OCI-LY7 (cell line): ENCODE measurements at regions not wholly inside any gene's neighbourhood (a gene's known extent, or its start where the extent isn't known, plus 50 kb on each side); places are given as distances from the start of the nearest gene placed in this dataset.

Experiments used
- BruUV-seq: library from RNA; stranded (reverse); fragments of 400-500 nt; replicated peaks from 2 replicates; lab custom pipeline; 2021; lab: Mats Ljungman, UMichigan
- CTCF ChIA-PET: fragments of 300-600 bp; sonication (Branson Sonifier 250); formaldehyde crosslinking; loops from one replicate; lab custom pipeline; 2022; ENCODE audit warnings: antibody characterized with exemption; ENCODE audit not compliant: unreplicated experiment; lab: Charles Lee
- POLR2A ChIA-PET: fragments of 300-600 bp; sonication (Branson Sonifier 250); formaldehyde crosslinking; loops from one replicate; lab custom pipeline; 2022; ENCODE audit warnings: antibody characterized with exemption; lab: Charles Lee
- DNase-seq: peaks from one replicate; pipeline ENCODE4 v3.0.0-alpha.2; 2015; ENCODE audit warnings: low spot score
- H2AFZ ChIP-seq: fragments of 200-600 bp; sonication (generic), shearing (Covaris generic); 2 replicates; pipeline ENCODE4 v1.6.1; 2014; ENCODE audit warnings: mild to moderate bottlenecking, antibody characterized with exemption, low read length, moderate library complexity
- H3K27ac ChIP-seq: fragments of 200-600 bp; sonication (generic); 2 replicates; pipeline ENCODE4 v1.5.1; 2014; ENCODE audit warnings: mixed run types, low read depth, mild to moderate bottlenecking, moderate library complexity, low read length, inconsistent platforms; ENCODE audit not compliant: poor library complexity, severe bottlenecking
- H3K36me3 ChIP-seq: fragments of 200-600 bp; sonication (generic); 2 replicates; pipeline ENCODE4 v1.6.1; 2014; ENCODE audit warnings: mild to moderate bottlenecking, antibody characterized with exemption, low read length, moderate library complexity, mixed read lengths; ENCODE audit not compliant: insufficient read depth
- H3K4me1 ChIP-seq: fragments of 200-600 bp; sonication (generic); 2 replicates; pipeline ENCODE4 v1.5.1; 2014; ENCODE audit warnings: mild to moderate bottlenecking, low read length; ENCODE audit not compliant: insufficient read depth, poor library complexity, severe bottlenecking
- H3K4me2 ChIP-seq: fragments of 200-600 bp; sonication (generic); 2 replicates; pipeline ENCODE4 v1.6.1; 2014; ENCODE audit warnings: mild to moderate bottlenecking, low read length
- H3K4me3 ChIP-seq: fragments of 200-600 bp; sonication (generic); 2 replicates; pipeline ENCODE4 v1.5.1; 2014; ENCODE audit warnings: mild to moderate bottlenecking, low read depth, low read length; ENCODE audit not compliant: poor library complexity, severe bottlenecking
- H3K79me2 ChIP-seq: fragments of 200-600 bp; sonication (generic); 2 replicates; pipeline ENCODE4 v1.6.1; 2016; ENCODE audit warnings: low read depth, mild to moderate bottlenecking, low read length, moderate library complexity, mixed read lengths; ENCODE audit not compliant: insufficient read depth
- H3K9me2 ChIP-seq: fragments of 200-600 bp; sonication (generic); 2 replicates; pipeline ENCODE4 v1.6.1; 2016; ENCODE audit warnings: mild to moderate bottlenecking, low read length, mixed read lengths; ENCODE audit not compliant: insufficient read depth
- H3K9me3 ChIP-seq: fragments of 200-600 bp; sonication (generic); 2 replicates; pipeline ENCODE4 v1.6.1; 2014; ENCODE audit warnings: mild to moderate bottlenecking, mixed run types, low read length, mixed read lengths
- H4K20me1 ChIP-seq: fragments of 200-600 bp; sonication (generic); 2 replicates; pipeline ENCODE4 v1.6.1; 2014; ENCODE audit warnings: mild to moderate bottlenecking, antibody characterized with exemption, low read length, moderate library complexity, mixed read lengths; ENCODE audit not compliant: insufficient read depth
- CTCF ChIP-seq: fragments of 200-600 bp; sonication (generic); conservative IDR thresholded peaks from 2 replicates; pipeline ENCODE4 v1.5.1; 2014; ENCODE audit warnings: mild to moderate bottlenecking, antibody characterized with exemption, low read length, moderate library complexity, mixed read lengths
- EZH2phosphoT487 ChIP-seq: fragments of 200-600 bp; sonication (generic); IDR thresholded peaks from 2 replicates; pipeline ENCODE4 v1.6.1; 2018; ENCODE audit warnings: low read depth, borderline replicate concordance, mild to moderate bottlenecking, mixed run types, antibody characterized with exemption, low read length, moderate library complexity, mixed read lengths
- intact Hi-C: fragments of 100-400 bp; cut with micrococcal nuclease; formaldehyde crosslinking; loops from one replicate; pipeline ENCODE4 v1.10.0; 2022; ENCODE audit not compliant: unreplicated experiment

- ChIA-PET POLR2A (no interaction called here), CTCF (no interaction called here)
- H3K79me2 ChIP-seq = no peaks in the 10 kb centered on the region
- H3K27ac ChIP-seq = no peak overlapping the region
- intact Hi-C loops = no loop called here
- H3K9me3 ChIP-seq = no peaks in the 10 kb centered on the region
- TF ChIP-seq EZH2phosphoT487 (no peak), CTCF (no peak)
- H3K4me2 ChIP-seq = no peak overlapping the region
- H3K4me3 ChIP-seq = no peak overlapping the region
- H3K9me2 ChIP-seq = no peaks in the 10 kb centered on the region
- no peaks in the 10 kb centered on the region for H3K4me1 ChIP-seq
- no peaks in the 10 kb centered on the region for H4K20me1 ChIP-seq
- no peak overlapping the region for H2AFZ ChIP-seq
- H3K36me3 ChIP-seq = no peaks in the 10 kb centered on the region
- no TSS peak for BruUV-seq
- DNase-seq = no peak
Measured at GRCh38 chr17:34874478-34874877, 86.8 kb downstream of the CCT6B start.

DNA sequence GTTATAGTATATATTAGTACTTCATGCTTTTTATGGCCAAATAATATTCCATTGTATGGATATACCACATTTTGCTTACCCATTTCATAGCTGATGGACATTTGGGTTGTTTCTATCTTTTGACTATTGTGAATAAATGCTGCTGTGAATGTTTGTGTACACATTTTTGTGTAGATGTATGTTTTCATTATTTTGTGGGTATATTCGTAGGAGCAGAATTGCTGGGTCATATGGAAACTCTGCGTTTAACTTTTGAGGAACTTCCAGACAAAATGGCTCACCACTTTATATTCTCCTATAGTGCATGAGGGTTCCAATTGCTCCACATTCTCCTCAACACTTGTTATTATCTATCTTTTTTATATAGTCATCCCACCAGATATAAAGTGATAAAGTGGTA lies 88.6 kb downstream of the CCT6B start:
- no peak overlapping the region for H3K4me3 ChIP-seq
- no peaks in the 10 kb centered on the region for H3K9me2 ChIP-seq
- no peaks in the 10 kb centered on the region for H3K36me3 ChIP-seq
- H3K27ac ChIP-seq = no peak overlapping the region
- H3K9me3 ChIP-seq = no peaks in the 10 kb centered on the region
- no peak for DNase-seq
- TF ChIP-seq EZH2phosphoT487 (no peak), CTCF (no peak)
- CTCF ChIA-PET = no interaction called here
- BruUV-seq = no TSS peak
- no peaks in the 10 kb centered on the region for H3K79me2 ChIP-seq
- H3K4me2 ChIP-seq = no peak overlapping the region
- no peak overlapping the region for H2AFZ ChIP-seq
- intact Hi-C loops = no loop called here
- no peaks in the 10 kb centered on the region for H3K4me1 ChIP-seq
- POLR2A ChIA-PET = no interaction called here
- H4K20me1 ChIP-seq = no peaks in the 10 kb centered on the region

GRCh38 chr17:34869641-34870040 lies 91.6 kb downstream of the CCT6B start:
- no peak for TF ChIP-seq CTCF
- no peak for TF ChIP-seq EZH2phosphoT487
- Histone ChIP-seq H4K20me1 (no peaks in the 10 kb centered on the region), H3K27ac (no peak overlapping the region), H3K36me3 (no peaks in the 10 kb centered on the region), H3K9me3 (no peaks in the 10 kb centered on the region), H3K4me2 (no peak overlapping the region), H3K79me2 (no peaks in the 10 kb centered on the region), H2AFZ (no peak overlapping the region), H3K4me3 (no peak overlapping the region), H3K4me1 (no peaks in the 10 kb centered on the region), H3K9me2 (no peaks in the 10 kb centered on the region)
- ChIA-PET CTCF (no interaction called here), POLR2A (no interaction called here)
- BruUV-seq = no TSS peak
- DNase-seq = no peak
- intact Hi-C loops = loop anchor here (10.0 kb wide), 1 partner anchor 95 kb away; no protein-coding TSS in a partner anchor
